HFF-Myc (cell line): ENCODE measurements at regions not wholly inside any gene's neighbourhood (a gene's known extent, or its start where the extent isn't known, plus 50 kb on each side); places are given as distances from the start of the nearest gene placed in this dataset.

Experiments
- DNase-seq: peaks from one replicate; pipeline ENCODE4 v3.0.0-alpha.2; 2011; ENCODE audit warnings: low read depth; ENCODE audit errors: extremely low read depth
- H3K4me3 ChIP-seq: replicated peaks from 2 replicates; pipeline ENCODE4 v1.5.1; 2011; ENCODE audit warnings: low read depth, mild to moderate bottlenecking, control low read depth, low read length
- TF ChIP-seq, protein P1 (sequence below): IDR thresholded peaks from 2 replicates; pipeline ENCODE4 v1.5.1; 2012; ENCODE audit warnings: mild to moderate bottlenecking, low read depth, low read length, control low read depth; ENCODE audit errors: missing control alignments

DNA sequence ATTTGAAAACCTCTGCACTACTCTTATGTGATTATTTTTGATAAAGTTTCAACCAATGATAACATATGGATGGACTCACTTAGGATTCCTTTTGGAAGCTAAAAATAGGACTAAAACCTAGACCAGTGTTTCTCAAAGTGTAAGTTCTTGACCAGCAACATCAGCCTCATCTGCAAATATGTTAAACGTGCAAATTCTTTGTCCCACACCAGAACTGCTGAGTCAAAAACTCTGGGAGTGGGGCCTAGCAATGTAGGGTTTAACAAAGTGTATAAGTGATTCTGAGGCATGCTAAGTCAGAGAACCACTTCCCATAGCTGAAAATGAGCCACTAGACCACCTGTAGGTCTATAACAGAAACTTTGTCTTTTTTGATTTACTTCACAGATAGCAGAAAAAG, 1247.2 kb upstream of the PIK3C3 start:
- TF ChIP-seq, protein P1, sequence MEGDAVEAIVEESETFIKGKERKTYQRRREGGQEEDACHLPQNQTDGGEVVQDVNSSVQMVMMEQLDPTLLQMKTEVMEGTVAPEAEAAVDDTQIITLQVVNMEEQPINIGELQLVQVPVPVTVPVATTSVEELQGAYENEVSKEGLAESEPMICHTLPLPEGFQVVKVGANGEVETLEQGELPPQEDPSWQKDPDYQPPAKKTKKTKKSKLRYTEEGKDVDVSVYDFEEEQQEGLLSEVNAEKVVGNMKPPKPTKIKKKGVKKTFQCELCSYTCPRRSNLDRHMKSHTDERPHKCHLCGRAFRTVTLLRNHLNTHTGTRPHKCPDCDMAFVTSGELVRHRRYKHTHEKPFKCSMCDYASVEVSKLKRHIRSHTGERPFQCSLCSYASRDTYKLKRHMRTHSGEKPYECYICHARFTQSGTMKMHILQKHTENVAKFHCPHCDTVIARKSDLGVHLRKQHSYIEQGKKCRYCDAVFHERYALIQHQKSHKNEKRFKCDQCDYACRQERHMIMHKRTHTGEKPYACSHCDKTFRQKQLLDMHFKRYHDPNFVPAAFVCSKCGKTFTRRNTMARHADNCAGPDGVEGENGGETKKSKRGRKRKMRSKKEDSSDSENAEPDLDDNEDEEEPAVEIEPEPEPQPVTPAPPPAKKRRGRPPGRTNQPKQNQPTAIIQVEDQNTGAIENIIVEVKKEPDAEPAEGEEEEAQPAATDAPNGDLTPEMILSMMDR: no peak
- H3K4me3 ChIP-seq: no peak overlapping the region
- DNase-seq: no peak

DNA sequence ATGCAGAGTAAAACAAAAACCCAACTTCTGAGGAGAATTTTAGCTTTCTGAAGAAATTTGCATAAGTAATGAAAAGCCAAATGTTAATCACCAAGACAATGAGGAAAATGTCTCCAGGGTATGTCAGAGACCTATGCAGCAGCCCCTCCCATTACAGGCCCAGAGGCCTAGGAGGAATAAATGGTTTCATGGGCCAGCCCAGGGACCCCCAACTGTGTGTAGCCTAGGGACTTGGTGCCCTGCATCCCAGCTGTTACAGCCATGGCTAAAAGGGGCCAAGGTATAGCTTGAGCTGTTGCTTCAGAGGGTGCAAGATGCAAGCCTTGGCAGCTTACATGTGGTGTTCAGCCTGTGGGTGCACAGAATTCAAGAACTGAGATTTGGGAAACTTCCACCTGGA, 1256.9 kb upstream of the PIK3C3 start:
- TF ChIP-seq, protein P1: no peak
- no peak for DNase-seq
- H3K4me3 ChIP-seq: no peak overlapping the region

DNA sequence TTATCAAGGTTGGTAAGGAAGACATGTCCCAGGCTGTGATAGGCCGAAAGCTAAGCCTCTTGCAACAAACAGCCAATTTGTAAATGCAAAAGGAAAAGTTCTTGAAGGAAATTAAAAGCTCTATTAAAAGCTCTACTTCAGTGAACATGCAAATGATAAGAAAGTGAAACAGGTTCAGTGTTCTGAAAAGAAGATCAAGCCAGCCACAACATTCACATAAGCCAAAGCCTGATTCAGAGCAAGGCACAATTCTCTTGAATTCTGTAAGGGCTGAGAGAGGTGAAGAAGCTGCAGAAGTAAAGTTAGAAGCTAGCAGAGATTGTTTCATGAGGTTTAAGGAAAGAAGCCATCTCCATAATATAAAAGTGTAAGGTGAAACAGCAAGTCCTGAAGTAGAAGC, 1259.5 kb upstream of the PIK3C3 start:
- TF ChIP-seq, protein P1: no peak
- H3K4me3 ChIP-seq: no peak overlapping the region
- DNase-seq: no peak

DNA sequence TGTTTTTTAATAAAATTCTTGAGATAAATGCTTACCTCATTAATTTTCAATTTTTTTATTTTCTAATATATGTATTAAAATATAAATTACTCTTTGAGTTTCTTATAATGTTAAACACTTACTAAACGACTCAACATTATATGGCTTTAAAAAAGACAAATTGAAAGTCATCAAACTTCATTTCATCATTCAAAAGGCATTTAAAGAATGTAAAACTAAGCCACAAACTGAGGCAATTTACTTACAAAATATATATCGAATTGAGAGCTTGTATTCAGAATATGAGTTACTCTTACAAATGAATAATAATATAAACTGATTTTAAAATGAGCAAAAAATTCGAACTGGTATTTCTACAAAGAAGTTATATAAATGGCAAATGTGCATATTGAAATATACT, 1262.2 kb upstream of the PIK3C3 start:
- H3K4me3 ChIP-seq: no peak overlapping the region
- DNase-seq: no peak
- TF ChIP-seq, protein P1: no peak

DNA sequence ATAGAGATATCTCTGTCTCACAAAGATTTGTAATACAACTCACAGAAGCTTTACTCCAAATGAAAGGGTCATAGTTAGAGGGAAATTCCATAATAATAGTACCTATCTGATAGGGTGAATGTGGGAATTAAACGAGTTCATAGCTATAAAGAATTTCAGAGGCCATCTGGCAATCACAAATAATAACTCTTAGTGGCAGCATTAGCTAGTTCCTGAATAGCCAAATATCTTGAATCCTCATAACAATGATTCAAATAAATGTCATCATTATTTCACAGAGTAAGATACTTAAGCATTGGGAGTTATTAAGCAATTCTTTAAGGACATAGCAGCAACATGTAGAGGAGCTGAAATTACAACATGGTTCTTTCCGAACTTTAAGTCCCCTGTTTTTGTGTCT, 1265.0 kb upstream of the PIK3C3 start:
- TF ChIP-seq, protein P1: no peak
- DNase-seq: no peak

DNA sequence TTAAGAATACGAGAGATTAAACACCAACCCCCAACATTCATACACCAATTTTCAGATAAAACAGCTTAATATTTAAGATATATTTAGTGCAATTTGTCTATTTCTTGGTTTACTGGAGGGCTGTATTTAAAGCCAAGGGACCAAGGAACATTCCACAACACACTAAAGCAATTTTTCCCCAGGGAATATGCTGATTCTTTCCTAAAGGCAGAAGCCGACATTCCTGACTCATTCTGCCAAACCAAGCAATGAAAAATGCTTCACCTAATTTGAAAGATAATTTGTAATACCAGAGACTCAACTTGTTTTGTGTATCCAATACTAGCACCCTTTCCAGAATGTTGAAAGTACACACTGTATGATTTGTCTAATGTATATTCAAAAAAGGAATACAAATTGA, 1267.6 kb upstream of the PIK3C3 start:
- H3K4me3 ChIP-seq: no peak overlapping the region
- TF ChIP-seq, protein P1: no peak
- DNase-seq: no peak

More for the DNA sequence above, 1265.0 kb upstream of the PIK3C3 start:
- no peak overlapping the region for H3K4me3 ChIP-seq

DNA sequence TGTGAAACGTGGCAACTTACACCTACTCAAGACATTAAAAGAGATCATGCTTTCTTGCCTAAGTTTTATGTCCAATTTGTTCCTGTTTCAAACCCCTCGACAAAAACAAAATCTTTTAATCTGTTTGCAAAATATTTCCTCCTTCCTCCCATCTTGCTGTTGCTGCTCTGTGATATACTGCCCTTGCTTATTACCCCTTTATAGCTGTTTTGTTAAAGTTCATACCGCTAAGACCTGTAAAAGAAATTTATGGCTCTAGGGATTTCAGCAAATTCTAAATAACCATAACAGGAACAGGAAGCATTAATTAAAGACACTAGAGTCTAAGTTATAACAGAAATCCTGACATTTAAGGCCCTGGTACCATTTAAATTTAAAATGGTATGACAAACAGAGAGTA, 1268.2 kb upstream of the PIK3C3 start:
- no peak for DNase-seq
- TF ChIP-seq, protein P1: no peak
- H3K4me3 ChIP-seq: no peak overlapping the region
